EH (cell line): ENCODE measurements at regions not wholly inside any gene's neighbourhood (a gene's known extent, or its start where the extent isn't known, plus 50 kb on each side); places are given as distances from the start of the nearest gene placed in this dataset.

Experiments
- DNase-seq: peaks from one replicate; pipeline ENCODE4 v3.0.0-alpha.2; 2015; ENCODE audit warnings: low read depth

- no peak for DNase-seq
Measured at GRCh38 chr2:217090024-217090473, 230.2 kb upstream of the TNP1 start.

GRCh38 chr2:217086718-217087117, 226.9 kb upstream of the TNP1 start:
- no peak for DNase-seq

- DNase-seq, result peak; percentile 77
Measured at GRCh38 chr2:217086038-217086522, 226.2 kb upstream of the TNP1 start.

- peak; percentile 76 for DNase-seq
Measured at GRCh38 chr2:217085543-217085942, 225.7 kb upstream of the TNP1 start.

GRCh38 chr2:217081799-217082198, 221.9 kb upstream of the TNP1 start:
- no peak for DNase-seq

GRCh38 chr2:217079165-217079564, 219.3 kb upstream of the TNP1 start:
- DNase-seq, result no peak

- peak; percentile 33 for DNase-seq
Measured at GRCh38 chr2:217077831-217078407, 218.1 kb upstream of the TNP1 start.

GRCh38 chr2:217076657-217077232, 216.9 kb upstream of the TNP1 start:
- DNase-seq, result no peak

- no peak for DNase-seq
Measured at GRCh38 chr2:217076058-217076435, 216.2 kb upstream of the TNP1 start.

GRCh38 chr2:217075268-217076057, 215.6 kb upstream of the TNP1 start:
- DNase-seq, result peak; percentile 57

GRCh38 chr2:217074576-217075255, 214.9 kb upstream of the TNP1 start:
- DNase-seq, result peak; percentile 55

GRCh38 chr2:217071416-217071815, 211.6 kb upstream of the TNP1 start:
- DNase-seq, result no peak

- no peak for DNase-seq
Measured at GRCh38 chr2:217070611-217071010, 210.7 kb upstream of the TNP1 start.

GRCh38 chr2:217070043-217070430, 210.2 kb upstream of the TNP1 start:
- DNase-seq, result no peak

GRCh38 chr2:217069263-217070042, 209.6 kb upstream of the TNP1 start:
- no peak for DNase-seq

- DNase-seq, result no peak
Measured at GRCh38 chr2:217068677-217069250, 208.9 kb upstream of the TNP1 start.

- no peak for DNase-seq
Measured at GRCh38 chr2:217067787-217068186, 207.9 kb upstream of the TNP1 start.

- peak; percentile 50 for DNase-seq
Measured at GRCh38 chr2:217066510-217067270, 206.8 kb upstream of the TNP1 start.

- DNase-seq, result peak; percentile 97
Measured at GRCh38 chr2:217065695-217066405, 206.0 kb upstream of the TNP1 start.

- peak; percentile 41 for DNase-seq
Measured at GRCh38 chr2:217065012-217065290, 205.1 kb upstream of the TNP1 start.
